ENCODE measurements at regions not wholly inside any gene's neighbourhood (a gene's known extent, or its start where the extent isn't known, plus 50 kb on each side); places are given as distances from the start of the nearest gene placed in this dataset.

DNA sequence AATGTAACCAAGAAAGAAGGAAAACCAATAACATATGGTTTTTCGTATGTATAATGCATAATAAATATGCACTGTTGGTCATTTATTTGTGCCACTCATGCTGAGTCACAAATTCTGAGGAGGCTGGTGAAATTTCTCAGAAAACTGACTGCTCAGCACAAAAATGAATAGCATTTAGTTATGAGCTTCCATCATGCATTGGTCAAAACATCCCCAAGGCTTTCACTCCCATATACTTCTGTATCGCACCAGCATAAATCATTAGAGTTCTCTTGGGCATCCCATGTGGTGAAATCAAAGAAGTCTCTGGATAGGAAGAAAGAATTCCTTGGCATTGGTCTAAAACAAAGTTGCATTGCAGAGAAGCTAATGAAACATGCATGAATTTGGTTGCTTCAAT lies 785.6 kb upstream of the CDH8 start:
- Histone ChIP-seq H3K4me1 (ENCODE audit: control insufficient read depth, insufficient read depth, low read length) (no peaks in the 10 kb centered on the region), H3K9me3 (ENCODE audit: control insufficient read depth, insufficient read depth, low read depth, low read length) (no peaks in the 10 kb centered on the region), H3K27ac (ENCODE audit: low read length) (no peak overlapping the region), H3K36me3 (ENCODE audit: control insufficient read depth, insufficient read depth, low read length) (no peaks in the 10 kb centered on the region), H3K27me3 (ENCODE audit: control insufficient read depth, insufficient read depth, low read length) (no peaks in the 10 kb centered on the region), H3K4me3 (ENCODE audit: low read depth in 2 of 2, low read length in 2 of 2) (no peak overlapping the region)
- POLR2A ChIA-PET, result no interaction called here
- intact Hi-C loops (cut with micrococcal nuclease; ENCODE audit: unreplicated experiment), result no loop called here
- BruUV-seq (replicated peaks), result no TSS peak
- no peak for ATAC-seq
- no peak for DNase-seq (ENCODE audit: low read depth, low spot score)
- no peak for TF ChIP-seq SIN3A (IDR thresholded peaks at IDR 0.05; ENCODE audit: borderline replicate concordance, insufficient read depth, low read depth, low read length)
- CTCF ChIA-PET, result no interaction called here
- in situ Hi-C loops (cut with HindIII; ENCODE audit: low pct_unique_long_range_greater_than_20kb, low sequenced_read_pairs), result no loop called here

GRCh38 chr16:62816971-62817519 lies 780.8 kb upstream of the CDH8 start:
- Histone ChIP-seq H3K4me1 (ENCODE audit: control insufficient read depth, insufficient read depth, low read length) (no peaks in the 10 kb centered on the region), H3K27me3 (ENCODE audit: control insufficient read depth, insufficient read depth, low read length) (no peaks in the 10 kb centered on the region), H3K4me3 (ENCODE audit: low read depth in 2 of 2, low read length in 2 of 2) (no peak overlapping the region), H3K27ac (ENCODE audit: low read length) (no peak overlapping the region), H3K9me3 (ENCODE audit: control insufficient read depth, insufficient read depth, low read depth, low read length) (no peaks in the 10 kb centered on the region), H3K36me3 (ENCODE audit: control insufficient read depth, insufficient read depth, low read length) (no peaks in the 10 kb centered on the region)
- no peak for ATAC-seq
- TF ChIP-seq SIN3A (IDR thresholded peaks at IDR 0.05; ENCODE audit: borderline replicate concordance, insufficient read depth, low read depth, low read length) (no peak), TCF7L2 (IDR thresholded peaks at IDR 0.05; ENCODE audit: low read depth, low read length) (no peak), REST (IDR thresholded peaks at IDR 0.05; ENCODE audit: insufficient read depth in 1 of 2, low read depth in 2 of 2, low read length in 1 of 2) (no peak), POLR2AphosphoS5 (IDR thresholded peaks at IDR 0.05; ENCODE audit: low read depth, low read length) (no peak)
- TF ChIP-seq, protein P1, sequence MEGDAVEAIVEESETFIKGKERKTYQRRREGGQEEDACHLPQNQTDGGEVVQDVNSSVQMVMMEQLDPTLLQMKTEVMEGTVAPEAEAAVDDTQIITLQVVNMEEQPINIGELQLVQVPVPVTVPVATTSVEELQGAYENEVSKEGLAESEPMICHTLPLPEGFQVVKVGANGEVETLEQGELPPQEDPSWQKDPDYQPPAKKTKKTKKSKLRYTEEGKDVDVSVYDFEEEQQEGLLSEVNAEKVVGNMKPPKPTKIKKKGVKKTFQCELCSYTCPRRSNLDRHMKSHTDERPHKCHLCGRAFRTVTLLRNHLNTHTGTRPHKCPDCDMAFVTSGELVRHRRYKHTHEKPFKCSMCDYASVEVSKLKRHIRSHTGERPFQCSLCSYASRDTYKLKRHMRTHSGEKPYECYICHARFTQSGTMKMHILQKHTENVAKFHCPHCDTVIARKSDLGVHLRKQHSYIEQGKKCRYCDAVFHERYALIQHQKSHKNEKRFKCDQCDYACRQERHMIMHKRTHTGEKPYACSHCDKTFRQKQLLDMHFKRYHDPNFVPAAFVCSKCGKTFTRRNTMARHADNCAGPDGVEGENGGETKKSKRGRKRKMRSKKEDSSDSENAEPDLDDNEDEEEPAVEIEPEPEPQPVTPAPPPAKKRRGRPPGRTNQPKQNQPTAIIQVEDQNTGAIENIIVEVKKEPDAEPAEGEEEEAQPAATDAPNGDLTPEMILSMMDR (IDR thresholded peaks at IDR 0.05), result no peak
- CTCF ChIA-PET, result no interaction called here
- intact Hi-C loops (cut with micrococcal nuclease; ENCODE audit: unreplicated experiment), result no loop called here
- DNase-seq (ENCODE audit: low read depth, low spot score), result no peak
- no TSS peak for BruUV-seq (replicated peaks)
- POLR2A ChIA-PET, result no interaction called here
- in situ Hi-C loops (cut with HindIII; ENCODE audit: low pct_unique_long_range_greater_than_20kb, low sequenced_read_pairs), result no loop called here

DNA sequence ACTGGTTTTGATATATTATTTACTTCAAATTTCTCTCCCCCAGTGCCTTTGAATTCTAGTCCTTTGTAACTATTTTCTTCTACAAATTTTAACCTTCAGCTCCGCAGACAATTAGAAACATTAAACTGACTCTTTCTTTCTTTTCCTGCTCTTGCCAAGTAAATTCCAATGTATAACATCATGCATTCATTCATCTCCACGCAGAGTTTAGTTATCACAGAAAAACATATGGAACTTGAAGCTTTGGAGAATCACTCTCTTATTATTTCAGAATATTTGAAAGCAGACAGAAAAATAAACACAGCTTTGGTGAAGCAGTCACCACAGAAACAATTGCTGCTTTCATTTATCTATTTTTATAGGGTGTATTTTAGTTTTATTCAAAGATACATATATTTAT lies 778.7 kb upstream of the CDH8 start:
- Histone ChIP-seq H3K9me3 (ENCODE audit: control insufficient read depth, insufficient read depth, low read depth, low read length) (no peaks in the 10 kb centered on the region), H3K4me1 (ENCODE audit: control insufficient read depth, insufficient read depth, low read length) (no peaks in the 10 kb centered on the region), H3K4me3 (ENCODE audit: low read depth in 2 of 2, low read length in 2 of 2) (no peak overlapping the region), H3K27ac (ENCODE audit: low read length) (no peak overlapping the region), H3K27me3 (ENCODE audit: control insufficient read depth, insufficient read depth, low read length) (no peaks in the 10 kb centered on the region), H3K36me3 (ENCODE audit: control insufficient read depth, insufficient read depth, low read length) (no peaks in the 10 kb centered on the region)
- TF ChIP-seq, protein P1 (IDR thresholded peaks at IDR 0.05), result no peak
- TF ChIP-seq TCF7L2 (IDR thresholded peaks at IDR 0.05; ENCODE audit: low read depth, low read length) (no peak), REST (IDR thresholded peaks at IDR 0.05; ENCODE audit: insufficient read depth in 1 of 2, low read depth in 2 of 2, low read length in 1 of 2) (no peak), SIN3A (IDR thresholded peaks at IDR 0.05; ENCODE audit: borderline replicate concordance, insufficient read depth, low read depth, low read length) (no peak), POLR2AphosphoS5 (IDR thresholded peaks at IDR 0.05; ENCODE audit: low read depth, low read length) (no peak)
- POLR2A ChIA-PET, result no interaction called here
- BruUV-seq (replicated peaks), result no TSS peak
- CTCF ChIA-PET, result no interaction called here
- DNase-seq (ENCODE audit: low read depth, low spot score) (no peak), ATAC-seq (no peak)
- in situ Hi-C loops (cut with HindIII; ENCODE audit: low pct_unique_long_range_greater_than_20kb, low sequenced_read_pairs), result no loop called here
- intact Hi-C loops (cut with micrococcal nuclease; ENCODE audit: unreplicated experiment), result no loop called here
